H9 (cell line): ENCODE measurements at regions not wholly inside any gene's neighbourhood (a gene's known extent, or its start where the extent isn't known, plus 50 kb on each side); places are given as distances from the start of the nearest gene placed in this dataset.

Experiments used
- DNase-seq: peaks from one replicate; pipeline ENCODE4 v3.0.0-alpha.2; 2017
- H2AFZ ChIP-seq: one replicate; pipeline ENCODE4 v1.6.1; 2013; ENCODE audit warnings: mild to moderate bottlenecking, low read length, control low read depth, moderate library complexity
- H2AK5ac ChIP-seq: 2 replicates; pipeline ENCODE4 v1.6.1; 2013; ENCODE audit warnings: low read length, control low read depth, mixed read lengths; ENCODE audit not compliant: insufficient read length
- H2BK120ac ChIP-seq: one replicate; pipeline ENCODE4 v1.6.1; 2013; ENCODE audit warnings: low read depth, mild to moderate bottlenecking, low read length, control low read depth, inconsistent platforms; ENCODE audit not compliant: poor library complexity, severe bottlenecking
- H2BK12ac ChIP-seq: 2 replicates; pipeline ENCODE4 v1.6.1; 2013; ENCODE audit warnings: low read length, control low read depth, mixed read lengths, low read depth; ENCODE audit not compliant: insufficient read length
- H2BK15ac ChIP-seq: 2 replicates; pipeline ENCODE4 v1.6.1; 2013; ENCODE audit warnings: low read depth, low read length, control low read depth
- H2BK20ac ChIP-seq: one replicate; pipeline ENCODE4 v1.6.1; 2013; ENCODE audit warnings: low read depth, mild to moderate bottlenecking, low read length, control low read depth, inconsistent platforms; ENCODE audit not compliant: poor library complexity, severe bottlenecking
- H2BK5ac ChIP-seq: 2 replicates; pipeline ENCODE4 v1.6.1; 2013; ENCODE audit warnings: low read length, control low read depth, mixed read lengths; ENCODE audit not compliant: insufficient read length
- H3K14ac ChIP-seq: 2 replicates; pipeline ENCODE4 v1.6.1; 2013; ENCODE audit warnings: low read length, control low read depth; ENCODE audit not compliant: insufficient read depth
- H3K18ac ChIP-seq: 2 replicates; pipeline ENCODE4 v1.6.1; 2013; ENCODE audit warnings: low read depth, mild to moderate bottlenecking, mixed read lengths, low read length, control low read depth; ENCODE audit not compliant: insufficient read length
- H3K23ac ChIP-seq: 2 replicates; pipeline ENCODE4 v1.6.1; 2013; ENCODE audit warnings: low read length, control low read depth, mixed read lengths, low read depth; ENCODE audit not compliant: insufficient read length
- H3K23me2 ChIP-seq: 2 replicates; pipeline ENCODE4 v1.6.1; 2013; ENCODE audit warnings: low read depth, mild to moderate bottlenecking, mixed read lengths, low read length, control low read depth; ENCODE audit not compliant: insufficient read length, poor library complexity, severe bottlenecking
- H3K27ac ChIP-seq: 2 replicates; pipeline ENCODE4 v1.5.1; 2013; ENCODE audit warnings: low read length, control low read depth, mixed read lengths, low read depth; ENCODE audit not compliant: insufficient read length
- H3K27me3 ChIP-seq: 2 replicates; pipeline ENCODE4 v1.6.1; 2013; ENCODE audit warnings: low read length, control low read depth, inconsistent platforms; ENCODE audit not compliant: insufficient read depth
- H3K4ac ChIP-seq: 2 replicates; pipeline ENCODE4 v1.6.1; 2013; ENCODE audit warnings: low read depth, mild to moderate bottlenecking, control low read depth, inconsistent platforms, low read length, moderate library complexity
- H3K4me1 ChIP-seq: 2 replicates; pipeline ENCODE4 v1.6.1; 2013; ENCODE audit warnings: low read length, control low read depth, inconsistent platforms; ENCODE audit not compliant: insufficient read depth
- H3K4me2 ChIP-seq: 2 replicates; pipeline ENCODE4 v1.6.1; 2013; ENCODE audit warnings: low read length, control low read depth, mixed read lengths; ENCODE audit not compliant: insufficient read length, insufficient read depth
- H3K56ac ChIP-seq: 2 replicates; pipeline ENCODE4 v1.6.1; 2013; ENCODE audit warnings: low read depth, mild to moderate bottlenecking, mixed read lengths, low read length, control low read depth; ENCODE audit not compliant: insufficient read length
- H3K79me1 ChIP-seq: 2 replicates; pipeline ENCODE4 v1.6.1; 2013; ENCODE audit warnings: low read depth, mild to moderate bottlenecking, moderate library complexity, low read length, control low read depth, inconsistent platforms; ENCODE audit not compliant: insufficient read depth, poor library complexity, severe bottlenecking
- H3K79me2 ChIP-seq: 2 replicates; pipeline ENCODE4 v1.6.1; 2013; ENCODE audit warnings: low read length, control low read depth, inconsistent platforms; ENCODE audit not compliant: insufficient read depth
- H3K9ac ChIP-seq: 2 replicates; pipeline ENCODE4 v1.6.1; 2013; ENCODE audit warnings: low read length, control low read depth, mixed read lengths; ENCODE audit not compliant: insufficient read length; ENCODE audit errors: extremely low read depth
- H3K9me3 ChIP-seq: one replicate; pipeline ENCODE4 v1.6.1; 2013; ENCODE audit warnings: low read depth, low read length, inconsistent platforms; ENCODE audit not compliant: control insufficient read depth
- H3T11ph ChIP-seq: one replicate; pipeline ENCODE4 v1.6.1; 2013; ENCODE audit warnings: mild to moderate bottlenecking, low read length, control low read depth, inconsistent platforms
- H4K20me1 ChIP-seq: one replicate; pipeline ENCODE4 v1.6.1; 2013; ENCODE audit not compliant: control insufficient read depth, insufficient read length, insufficient read depth
- H4K5ac ChIP-seq: 2 replicates; pipeline ENCODE4 v1.6.1; 2013; ENCODE audit warnings: low read depth, mild to moderate bottlenecking, mixed read lengths, low read length, control low read depth; ENCODE audit not compliant: insufficient read length
- H4K8ac ChIP-seq: replicated peaks from 2 replicates; pipeline ENCODE4 v1.6.1; 2013; ENCODE audit warnings: low read length, control low read depth, mixed read lengths, low read depth; ENCODE audit not compliant: insufficient read length
- H4K91ac ChIP-seq: 2 replicates; pipeline ENCODE4 v1.6.1; 2013; ENCODE audit warnings: low read depth, mild to moderate bottlenecking, moderate library complexity, mixed read lengths, low read length, control low read depth; ENCODE audit not compliant: insufficient read length
- H3K27ac Mint-ChIP-seq, 3 experiments: 2 replicates in 2 of 3; 3 replicates in 1 of 3; pipeline ENCODE4 v1.8.0; 2020 to 2021; ENCODE audit warnings: mixed read lengths in 3 of 3, mild to moderate bottlenecking in 1 of 3, moderate library complexity in 1 of 3
- H3K27me3 Mint-ChIP-seq: 2 replicates; pipeline ENCODE4 v1.8.0; 2021; ENCODE audit warnings: low read depth, mild to moderate bottlenecking, moderate library complexity, mixed read lengths
- H3K36me3 Mint-ChIP-seq, 3 experiments: 2 replicates in 2 of 3; 3 replicates in 1 of 3; pipeline ENCODE4 v1.8.0; 2020 to 2021; ENCODE audit warnings: low read depth in 3 of 3, mixed read lengths in 3 of 3; ENCODE audit not compliant: insufficient read depth in 1 of 3
- H3K4me1 Mint-ChIP-seq, 2 experiments: 2 replicates each; pipeline ENCODE4 v1.8.0; 2020; ENCODE audit warnings: mixed read lengths in 2 of 2
- H3K4me3 Mint-ChIP-seq, 2 experiments: 2 replicates in 1 of 2; 3 replicates in 1 of 2; pipeline ENCODE4 v1.8.0; 2020 to 2021; ENCODE audit warnings: mild to moderate bottlenecking in 2 of 2, mixed read lengths in 2 of 2, moderate library complexity in 1 of 2
- H3K9me3 Mint-ChIP-seq, 2 experiments: 2 replicates in 1 of 2; 3 replicates in 1 of 2; pipeline ENCODE4 v1.8.0; 2020; ENCODE audit warnings: mild to moderate bottlenecking in 2 of 2, mixed read lengths in 2 of 2, moderate library complexity in 1 of 2
- CTCF ChIP-seq: fragments of 200-600 bp; sonication (generic); conservative IDR thresholded peaks from 3 replicates; pipeline ENCODE4 v1.8.0; 2021; ENCODE audit warnings: antibody characterized with exemption, mild to moderate bottlenecking
- WGBS: extraction: QIAGEN DNeasy Blood & Tissue Kit; methylation state at CpG from one replicate; pipeline ENCODE4 v1.1.7; 2013; ENCODE audit warnings: missing lambda C conversion rate, low lambda C conversion rate, mixed read lengths; ENCODE audit not compliant: insufficient read length; ENCODE audit errors: extremely low coverage; 5-methylcytosine and 5-hydroxymethylcytosine counted together

- Histone ChIP-seq H2AFZ (no peak overlapping the region), H2BK20ac (no peak overlapping the region), H3K79me2 (no peaks in the 10 kb centered on the region), H3K56ac (no peak overlapping the region), H3K4ac (no peak overlapping the region), H2AK5ac (no peak overlapping the region), H4K5ac (no peak overlapping the region), H2BK12ac (no peak overlapping the region), H3K14ac (no peak overlapping the region), H2BK120ac (no peak overlapping the region), H3K4me1 (no peaks in the 10 kb centered on the region), H3K27ac (no peak overlapping the region), H4K8ac (no peak overlapping the region), H3K9me3 (no peaks in the 10 kb centered on the region), H4K91ac (no peak overlapping the region), H3K79me1 (no peaks in the 10 kb centered on the region), H3K18ac (no peak overlapping the region), H3K23ac (no peak overlapping the region), H3K23me2 (peaks cover 6% of the 10 kb centered on the region), H4K20me1 (no peaks in the 10 kb centered on the region), H3K9ac (no peak overlapping the region), H3T11ph (no peak overlapping the region), H3K27me3 (no peaks in the 10 kb centered on the region; the same call in 1 of the 2 replicates), H3K4me2 (no peak overlapping the region), H2BK15ac (no peak overlapping the region), H2BK5ac (no peak overlapping the region)
- DNase-seq: no peak
- Mint-ChIP-seq H3K4me3 (no peak overlapping the region), H3K4me1 (peaks cover 4 to 5% of the 10 kb centered on the region in 2 experiments; a peak in 3 of 4 replicates), H3K27me3 (peaks cover 47% of the 10 kb centered on the region), H3K9me3 (peaks cover 3 to 4% of the 10 kb centered on the region in 2 experiments; a peak in 2 of 5 replicates), H3K36me3 (peaks cover 0 to 5% (median 0%) of the 10 kb centered on the region in 3 experiments; a peak in 3 of 7 replicates), H3K27ac (no peak overlapping the region)
- WGBS: no CpG with 5 or more reads among the region's 6 CpGs
- TF ChIP-seq CTCF: no peak
Measured at GRCh38 chr1:241422470-241422869, 65.5 kb upstream of the RGS7 start.
